CD8-positive, alpha-beta memory T cell (primary cell): ENCODE measurements at regions not wholly inside any gene's neighbourhood (a gene's known extent, or its start where the extent isn't known, plus 50 kb on each side); places are given as distances from the start of the nearest gene placed in this dataset.

Experiments
- CTCF ChIA-PET: fragments of 350-600 bp; sonication (Branson Sonifier 250); formaldehyde crosslinking; loops from one replicate; lab custom pipeline; 2021; ENCODE audit warnings: antibody characterized with exemption; lab: Charles Lee
- POLR2A ChIA-PET: fragments of 350-600 bp; sonication (Branson Sonifier 250); formaldehyde crosslinking; loops from one replicate; lab custom pipeline; 2021; ENCODE audit warnings: antibody characterized with exemption; lab: Charles Lee
- DNase-seq, 5 donors: peaks; one replicate each; pipeline versions ENCODE4 v3.0.0 to v3.0.0-alpha.2; 2020 to 2022; ENCODE audit warnings: mixed read lengths in 1 of 5
- H3K27ac ChIP-seq: one replicate; pipeline ENCODE4 v1.7.0; 2013; ENCODE audit warnings: low read depth, mild to moderate bottlenecking, low read length, moderate library complexity
- H3K27me3 ChIP-seq: 2 replicates; pipeline ENCODE4 v1.7.0; 2013; ENCODE audit warnings: low read length, mild to moderate bottlenecking; ENCODE audit not compliant: insufficient read depth, poor library complexity, severe bottlenecking
- H3K36me3 ChIP-seq: 2 replicates; pipeline ENCODE4 v1.7.0; 2013; ENCODE audit warnings: mild to moderate bottlenecking, low read length, moderate library complexity; ENCODE audit not compliant: insufficient read depth
- H3K4me1 ChIP-seq: 2 replicates; pipeline ENCODE4 v1.7.0; 2013; ENCODE audit warnings: mild to moderate bottlenecking, low read length, moderate library complexity; ENCODE audit not compliant: insufficient read depth
- H3K4me3 ChIP-seq: 2 replicates; pipeline ENCODE4 v1.7.0; 2013; ENCODE audit warnings: mild to moderate bottlenecking, low read length
- H3K9me3 ChIP-seq: 2 replicates; pipeline ENCODE4 v1.7.0; 2013; ENCODE audit warnings: mild to moderate bottlenecking, low read length
- H3K27ac Mint-ChIP-seq, 8 donors: one replicate each; pipeline ENCODE4 v1.8.0; 2020 to 2021; ENCODE audit warnings: mixed read lengths in 8 of 8, mild to moderate bottlenecking in 6 of 8, inconsistent platforms in 3 of 8, moderate library complexity in 3 of 8
- H3K27me3 Mint-ChIP-seq, 2 donors: one replicate each; pipeline ENCODE4 v1.8.0; 2020 to 2021; ENCODE audit warnings: mixed read lengths in 2 of 2, mild to moderate bottlenecking in 1 of 2, moderate library complexity in 1 of 2
- H3K36me3 Mint-ChIP-seq, 3 donors: one replicate each; pipeline ENCODE4 v1.8.0; 2020 to 2021; ENCODE audit warnings: mixed read lengths in 3 of 3, inconsistent platforms in 1 of 3, mild to moderate bottlenecking in 1 of 3
- H3K4me1 Mint-ChIP-seq, 3 donors: one replicate each; pipeline ENCODE4 v1.8.0; 2020 to 2021; ENCODE audit warnings: mixed read lengths in 3 of 3, inconsistent platforms in 1 of 3, mild to moderate bottlenecking in 1 of 3
- H3K4me3 Mint-ChIP-seq, 7 donors: one replicate each; pipeline ENCODE4 v1.8.0; 2020 to 2021; ENCODE audit warnings: mixed read lengths in 7 of 7, mild to moderate bottlenecking in 6 of 7, moderate library complexity in 4 of 7, inconsistent platforms in 2 of 7
- H3K9me3 Mint-ChIP-seq, 5 donors: one replicate each; pipeline ENCODE4 v1.8.0; 2020 to 2022; ENCODE audit warnings: mixed read lengths in 5 of 5, mild to moderate bottlenecking in 3 of 5, moderate library complexity in 2 of 5, inconsistent platforms in 1 of 5

DNA sequence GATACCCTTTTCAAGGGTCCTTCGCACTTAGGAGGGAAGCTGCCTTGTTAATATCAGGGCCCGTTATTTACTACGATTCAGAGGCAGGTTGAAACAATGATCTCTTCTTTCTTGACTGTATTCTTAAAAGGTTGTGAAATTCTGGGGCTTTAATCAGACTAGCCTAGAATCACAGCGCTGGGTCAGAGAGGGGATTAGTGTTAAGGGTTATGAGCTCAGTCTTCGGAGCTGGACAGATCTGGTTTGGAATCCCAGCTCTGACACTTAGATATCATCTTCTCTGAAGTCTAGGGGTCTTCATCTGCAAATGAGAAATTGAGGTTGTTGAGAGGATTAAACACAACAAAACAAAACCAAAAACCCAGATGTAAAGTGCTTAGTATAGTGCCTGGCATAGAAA lies 77.4 kb downstream of the CD83 start:
- Histone ChIP-seq H3K9me3 (no peaks in the 10 kb centered on the region), H3K4me3 (no peak overlapping the region), H3K27ac (no peak overlapping the region), H3K27me3 (no peaks in the 10 kb centered on the region), H3K4me1 (no peaks in the 10 kb centered on the region), H3K36me3 (no peaks in the 10 kb centered on the region)
- ChIA-PET POLR2A (no interaction called here), CTCF (interaction anchor here (0.9 to 1.2 kb wide), 2 partner anchors 10 to 17 kb away, joined by 3 to 4 read pairs; no protein-coding TSS in a partner anchor)
- peaks cover 8 to 10% of the 10 kb centered on the region in 2 donors for H3K27me3 Mint-ChIP-seq
- no peaks in the 10 kb centered on the region for H3K4me1 Mint-ChIP-seq
- no peak for DNase-seq
- H3K9me3 Mint-ChIP-seq = no peaks in the 10 kb centered on the region
- no peaks in the 10 kb centered on the region for H3K36me3 Mint-ChIP-seq
- no peak overlapping the region for H3K27ac Mint-ChIP-seq
- no peak overlapping the region for H3K4me3 Mint-ChIP-seq

DNA sequence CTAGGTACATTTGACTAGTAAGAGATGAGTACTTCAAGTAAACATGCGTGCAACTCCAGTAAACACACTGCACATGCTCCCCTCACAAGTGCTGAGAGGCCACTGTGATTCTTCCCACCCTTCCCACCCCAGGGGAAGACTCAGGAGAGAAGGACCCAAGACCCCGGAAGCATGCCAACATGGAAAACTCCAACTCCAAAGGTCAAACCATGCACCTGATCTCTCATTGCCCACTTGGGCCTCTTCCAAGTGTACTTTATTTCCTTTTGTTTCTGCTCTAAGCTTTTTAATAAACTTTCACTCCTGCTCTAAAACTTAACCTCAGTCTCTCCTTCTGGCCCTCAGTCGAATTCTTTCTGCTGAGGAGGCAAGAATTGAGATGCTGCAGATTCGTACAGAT lies 78.5 kb downstream of the CD83 start:
- no peak overlapping the region for H3K27ac ChIP-seq
- no peak overlapping the region for H3K4me3 ChIP-seq
- H3K4me1 Mint-ChIP-seq = no peaks in the 10 kb centered on the region
- no peak overlapping the region for H3K4me3 Mint-ChIP-seq
- H3K36me3 Mint-ChIP-seq = no peaks in the 10 kb centered on the region
- no peaks in the 10 kb centered on the region for H3K9me3 Mint-ChIP-seq
- H3K27me3 ChIP-seq = no peaks in the 10 kb centered on the region
- POLR2A ChIA-PET = no interaction called here
- H3K9me3 ChIP-seq = no peaks in the 10 kb centered on the region
- no peaks in the 10 kb centered on the region for H3K36me3 ChIP-seq
- CTCF ChIA-PET = no interaction called here
- H3K4me1 ChIP-seq = no peaks in the 10 kb centered on the region
- no peak for DNase-seq
- H3K27ac Mint-ChIP-seq = no peak overlapping the region
- H3K27me3 Mint-ChIP-seq = peaks cover 4 to 8% of the 10 kb centered on the region in 2 donors

DNA sequence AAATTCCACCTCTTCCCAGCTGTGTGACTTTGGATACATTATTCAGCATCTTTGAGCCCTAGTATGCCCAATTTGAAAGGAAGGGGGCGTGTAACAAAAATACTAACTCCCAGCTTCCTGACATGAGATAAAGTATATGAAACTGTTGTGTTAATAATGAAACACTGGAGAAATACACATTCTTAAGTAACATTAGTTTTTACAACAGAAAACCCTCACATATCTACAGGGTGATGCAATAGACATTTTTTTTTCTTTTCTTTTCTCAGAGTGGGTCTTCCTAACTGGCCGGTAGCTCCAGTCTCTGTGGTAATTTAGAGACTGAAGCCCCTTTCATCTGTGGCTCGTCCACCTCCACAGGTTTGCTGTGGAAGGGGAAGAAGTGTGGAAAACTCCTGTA lies 79.5 kb downstream of the CD83 start:
- H3K4me3 Mint-ChIP-seq = no peak overlapping the region
- no peaks in the 10 kb centered on the region for H3K9me3 Mint-ChIP-seq
- Histone ChIP-seq H3K4me3 (no peak overlapping the region), H3K27me3 (no peaks in the 10 kb centered on the region), H3K4me1 (no peaks in the 10 kb centered on the region), H3K27ac (no peak overlapping the region), H3K9me3 (no peaks in the 10 kb centered on the region), H3K36me3 (no peaks in the 10 kb centered on the region)
- H3K27me3 Mint-ChIP-seq = peaks cover 4 to 8% of the 10 kb centered on the region in 2 donors
- CTCF ChIA-PET = no interaction called here
- no peaks in the 10 kb centered on the region for H3K4me1 Mint-ChIP-seq
- POLR2A ChIA-PET = no interaction called here
- no peak overlapping the region for H3K27ac Mint-ChIP-seq
- H3K36me3 Mint-ChIP-seq = no peaks in the 10 kb centered on the region
- DNase-seq = no peak

DNA sequence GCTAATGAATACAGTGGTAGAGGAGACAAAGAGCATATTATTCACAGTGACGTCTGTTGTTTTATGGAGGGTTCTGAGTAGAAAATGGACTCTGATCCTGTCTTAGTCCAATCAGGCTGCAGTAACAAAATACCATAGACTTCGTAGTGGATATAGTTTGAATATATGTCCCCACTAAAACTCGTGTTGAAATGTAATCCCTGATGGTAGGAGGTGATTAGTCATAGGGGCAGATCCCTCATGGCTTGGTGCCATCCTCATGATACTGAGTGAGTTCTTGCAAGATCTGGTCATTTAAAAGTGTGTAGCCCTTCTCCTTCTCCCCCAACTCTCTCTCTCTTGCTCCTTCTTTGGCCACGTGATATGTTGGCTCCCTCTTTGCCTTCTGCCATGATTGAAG lies 82.5 kb downstream of the CD83 start:
- Histone ChIP-seq H3K9me3 (no peaks in the 10 kb centered on the region), H3K27ac (no peak overlapping the region), H3K4me3 (no peak overlapping the region), H3K36me3 (no peaks in the 10 kb centered on the region), H3K27me3 (no peaks in the 10 kb centered on the region), H3K4me1 (no peaks in the 10 kb centered on the region)
- Mint-ChIP-seq H3K27ac (no peak overlapping the region), H3K27me3 (peaks cover 0 to 7% of the 10 kb centered on the region in 2 donors), H3K36me3 (no peaks in the 10 kb centered on the region), H3K4me3 (no peak overlapping the region), H3K4me1 (no peaks in the 10 kb centered on the region), H3K9me3 (no peaks in the 10 kb centered on the region)
- POLR2A ChIA-PET = no interaction called here
- CTCF ChIA-PET = interaction anchor here (1.4 kb wide), 1 partner anchor 12 kb away, joined by 3 read pairs; no protein-coding TSS in a partner anchor
- DNase-seq = no peak

DNA sequence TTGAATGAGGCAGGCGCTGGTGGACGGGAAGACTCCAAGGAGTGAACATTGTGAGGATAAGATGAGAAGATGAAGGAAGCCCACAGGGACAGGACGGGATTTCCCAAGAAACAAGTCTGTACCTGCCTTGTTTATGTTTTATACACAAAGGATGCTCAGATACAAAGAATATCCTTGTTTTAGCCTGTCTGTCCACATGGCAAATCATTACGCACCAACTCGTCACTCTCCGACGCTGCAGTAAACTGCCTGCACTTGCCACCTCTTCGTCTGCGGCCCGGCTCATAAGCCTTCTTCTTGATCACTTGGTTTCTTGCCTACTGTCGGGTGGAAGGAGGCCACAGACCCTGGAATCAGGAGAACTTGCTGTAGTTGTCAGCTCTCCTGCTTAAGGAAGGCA lies 85.4 kb downstream of the CD83 start:
- Histone ChIP-seq H3K9me3 (no peaks in the 10 kb centered on the region), H3K36me3 (no peaks in the 10 kb centered on the region), H3K4me3 (no peak overlapping the region), H3K27ac (no peak overlapping the region), H3K27me3 (no peaks in the 10 kb centered on the region), H3K4me1 (no peaks in the 10 kb centered on the region)
- Mint-ChIP-seq H3K27ac (no peak overlapping the region), H3K27me3 (peaks cover 0 to 3% of the 10 kb centered on the region in 2 donors), H3K9me3 (no peaks in the 10 kb centered on the region), H3K36me3 (no peaks in the 10 kb centered on the region), H3K4me1 (no peaks in the 10 kb centered on the region), H3K4me3 (no peak overlapping the region)
- CTCF ChIA-PET = no interaction called here
- POLR2A ChIA-PET = no interaction called here
- no peak for DNase-seq

DNA sequence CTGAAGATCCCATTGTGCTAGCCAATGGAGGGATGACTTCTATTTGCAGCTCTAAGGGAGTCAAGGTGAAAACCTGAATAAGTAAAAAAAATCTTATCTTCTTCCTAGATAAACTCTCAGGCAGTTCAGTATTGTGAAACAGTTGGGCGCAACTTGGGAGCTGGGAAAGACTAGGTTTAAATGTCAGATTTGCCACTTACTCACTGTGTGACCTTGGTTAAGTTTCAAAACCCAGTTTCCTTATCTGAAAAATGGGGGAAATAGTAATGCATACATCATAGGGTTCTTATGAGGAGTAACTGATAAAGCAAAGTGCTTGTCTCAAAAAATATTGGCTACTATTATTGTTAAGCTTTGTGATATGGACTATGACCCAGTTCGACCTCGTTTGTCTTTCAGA lies 88.8 kb downstream of the CD83 start:
- Mint-ChIP-seq H3K27me3 (peaks cover 0 to 3% of the 10 kb centered on the region in 2 donors), H3K36me3 (no peaks in the 10 kb centered on the region), H3K4me1 (peaks cover 7 to 14% (median 8%) of the 10 kb centered on the region in 3 donors), H3K27ac (no peak overlapping the region), H3K4me3 (no peak overlapping the region), H3K9me3 (no peaks in the 10 kb centered on the region)
- Histone ChIP-seq H3K4me3 (no peak overlapping the region), H3K4me1 (peaks cover 1% of the 10 kb centered on the region), H3K27ac (no peak overlapping the region), H3K27me3 (no peaks in the 10 kb centered on the region), H3K36me3 (no peaks in the 10 kb centered on the region), H3K9me3 (no peaks in the 10 kb centered on the region)
- DNase-seq = no peak
- ChIA-PET POLR2A (interaction anchor here (0.6 kb wide), 1 partner anchor 1071 kb away, joined by 4 read pairs; no protein-coding TSS in a partner anchor), CTCF (no interaction called here)

DNA sequence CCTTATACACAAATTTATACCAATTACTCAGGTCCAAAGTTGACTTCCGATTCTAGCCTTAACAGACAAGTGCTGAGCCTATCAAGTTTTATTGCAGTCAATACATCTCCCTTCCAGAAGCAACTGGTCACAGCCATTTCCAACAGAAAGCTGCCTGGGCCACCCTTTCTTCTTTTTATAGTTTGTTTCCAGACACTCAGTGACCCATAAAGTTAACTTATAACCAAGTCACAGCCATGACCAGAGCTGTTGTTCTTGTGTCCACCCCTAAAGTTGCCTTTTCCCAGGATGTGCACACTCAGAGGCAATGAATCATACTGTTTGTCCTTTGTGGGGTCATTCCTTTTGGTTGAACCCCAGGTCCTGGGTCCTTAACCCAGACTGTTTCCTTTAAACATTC lies 89.9 kb downstream of the CD83 start:
- Mint-ChIP-seq H3K9me3 (no peaks in the 10 kb centered on the region), H3K4me3 (no peak overlapping the region), H3K4me1 (peaks cover 12 to 22% (median 17%) of the 10 kb centered on the region in 3 donors), H3K27ac (no peak overlapping the region), H3K36me3 (no peaks in the 10 kb centered on the region), H3K27me3 (peaks cover 0 to 3% of the 10 kb centered on the region in 2 donors)
- Histone ChIP-seq H3K27me3 (no peaks in the 10 kb centered on the region), H3K9me3 (no peaks in the 10 kb centered on the region), H3K27ac (no peak overlapping the region), H3K36me3 (no peaks in the 10 kb centered on the region), H3K4me3 (no peak overlapping the region), H3K4me1 (peaks cover 11% of the 10 kb centered on the region)
- ChIA-PET CTCF (no interaction called here), POLR2A (no interaction called here)
- no peak for DNase-seq

DNA sequence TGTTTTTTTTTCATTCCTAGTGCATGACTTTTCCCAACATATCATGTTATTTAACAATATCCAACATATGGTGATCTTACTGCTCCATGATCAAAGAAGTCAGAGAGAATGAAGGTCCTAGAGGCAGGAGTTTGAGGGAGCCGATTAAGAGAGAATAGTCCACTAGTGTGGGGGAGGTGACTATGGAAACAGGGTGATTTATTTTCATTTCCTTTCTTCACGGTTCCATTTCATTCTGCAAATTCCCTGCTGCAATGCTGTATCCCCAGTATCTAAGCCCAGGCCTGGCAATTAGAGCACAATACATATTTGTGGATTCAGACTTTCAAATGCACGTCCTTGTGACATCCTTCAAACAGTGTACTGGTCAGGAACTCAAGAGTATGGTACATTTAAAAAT lies 91.4 kb downstream of the CD83 start:
- Mint-ChIP-seq H3K9me3 (no peaks in the 10 kb centered on the region), H3K27me3 (no peaks in the 10 kb centered on the region), H3K36me3 (no peaks in the 10 kb centered on the region), H3K4me1 (peaks cover 12 to 22% (median 17%) of the 10 kb centered on the region in 3 donors), H3K4me3 (peak overlapping the region in 2 of 7 donors; percentile 12 to 95), H3K27ac (peak overlapping the region in 2 of 8 donors; percentile 37 to 50)
- Histone ChIP-seq H3K9me3 (no peaks in the 10 kb centered on the region), H3K27me3 (no peaks in the 10 kb centered on the region), H3K4me3 (no peak overlapping the region), H3K27ac (no peak overlapping the region), H3K36me3 (no peaks in the 10 kb centered on the region), H3K4me1 (peaks cover 11% of the 10 kb centered on the region)
- ChIA-PET POLR2A (no interaction called here), CTCF (interaction anchor here (1.2 kb wide), 1 partner anchor 1022 kb away, joined by 3 read pairs; no protein-coding TSS in a partner anchor)
- no peak for DNase-seq
